IPS-18c (cell line): ENCODE measurements at regions not wholly inside any gene's neighbourhood (a gene's known extent, or its start where the extent isn't known, plus 50 kb on each side); places are given as distances from the start of the nearest gene placed in this dataset.
"Not testable (repeated sequence)": the region's sequence is repeated elsewhere in the genome, so short reads cannot be mapped to it uniquely, and the experiment has no call there.

Experiments
- H3K4me3 ChIP-seq: 2 replicates; pipeline ENCODE4 v1.7.0; 2013; ENCODE audit warnings: low read depth, mild to moderate bottlenecking, low read length, moderate library complexity; ENCODE audit not compliant: insufficient read depth
- H3K9me3 ChIP-seq: one replicate; pipeline ENCODE4 v1.6.1; 2013; ENCODE audit warnings: mild to moderate bottlenecking, low read length, moderate library complexity; ENCODE audit not compliant: control insufficient read depth, insufficient read depth

DNA sequence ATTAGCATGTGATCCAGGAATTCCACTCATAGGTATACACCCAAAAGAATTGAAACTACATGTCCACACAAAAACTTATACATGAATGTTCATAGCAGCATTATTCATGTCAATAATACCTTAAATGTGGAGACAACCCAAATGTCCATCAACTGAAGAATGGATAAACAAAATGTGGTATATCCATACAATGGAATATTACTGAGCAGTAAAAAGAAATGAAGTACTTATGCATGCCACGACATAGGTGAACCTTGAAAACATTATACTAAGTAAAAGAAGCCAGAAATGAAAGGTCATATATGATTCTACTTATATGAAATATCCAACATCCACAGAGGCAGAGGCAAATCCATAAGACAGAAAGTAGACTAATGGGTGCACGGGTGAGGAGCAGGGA is 159.9 kb downstream of the UNC5CL start:
- H3K4me3 ChIP-seq, result no peak overlapping the region

DNA sequence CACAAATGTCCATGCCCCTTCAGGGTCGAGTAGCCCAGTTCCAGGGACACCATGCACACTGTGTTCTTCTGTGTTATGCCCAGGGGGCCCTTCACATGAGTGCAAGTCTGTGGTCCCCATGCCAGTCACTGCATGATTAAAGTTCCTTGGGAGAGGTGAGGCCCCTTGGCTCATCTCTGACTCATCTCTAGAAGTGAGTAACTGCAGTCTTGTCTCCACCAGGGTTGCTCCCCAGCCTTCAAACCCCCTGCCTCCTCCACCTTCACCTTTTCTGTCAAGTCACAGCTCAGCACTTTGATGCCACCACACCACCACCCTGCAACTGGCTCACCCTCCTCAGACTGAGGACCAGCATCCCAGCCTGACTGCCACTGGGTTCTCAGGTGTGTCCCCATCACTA is 161.7 kb downstream of the UNC5CL start:
- no peak overlapping the region for H3K4me3 ChIP-seq
- H3K9me3 ChIP-seq, result no peaks in the 10 kb centered on the region

More for the DNA sequence above, 159.9 kb downstream of the UNC5CL start:
- H3K9me3 ChIP-seq, result no peaks in the 10 kb centered on the region

DNA sequence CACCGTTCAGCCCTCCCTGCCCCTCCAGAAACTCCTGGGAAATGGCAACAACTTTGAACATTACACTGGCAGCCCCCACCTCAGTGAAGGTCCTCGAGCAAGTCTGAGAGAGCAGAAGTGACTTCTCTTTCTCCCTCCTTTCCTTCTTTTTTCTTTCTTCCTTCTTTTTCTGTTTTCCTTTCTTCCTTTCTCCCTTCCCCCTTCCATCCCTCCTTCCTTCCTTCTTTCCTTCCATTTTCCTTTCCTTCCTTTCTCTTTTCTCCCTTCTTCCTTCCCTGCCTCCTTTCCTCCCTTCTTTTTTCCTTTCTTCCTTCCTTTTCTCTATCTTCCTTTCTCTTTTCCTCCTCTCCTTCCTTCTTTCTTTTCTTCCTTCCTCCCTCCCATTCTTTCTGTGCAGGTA is 162.7 kb downstream of the UNC5CL start:
- H3K4me3 ChIP-seq, result no peak overlapping the region
- no peaks in the 10 kb centered on the region for H3K9me3 ChIP-seq

DNA sequence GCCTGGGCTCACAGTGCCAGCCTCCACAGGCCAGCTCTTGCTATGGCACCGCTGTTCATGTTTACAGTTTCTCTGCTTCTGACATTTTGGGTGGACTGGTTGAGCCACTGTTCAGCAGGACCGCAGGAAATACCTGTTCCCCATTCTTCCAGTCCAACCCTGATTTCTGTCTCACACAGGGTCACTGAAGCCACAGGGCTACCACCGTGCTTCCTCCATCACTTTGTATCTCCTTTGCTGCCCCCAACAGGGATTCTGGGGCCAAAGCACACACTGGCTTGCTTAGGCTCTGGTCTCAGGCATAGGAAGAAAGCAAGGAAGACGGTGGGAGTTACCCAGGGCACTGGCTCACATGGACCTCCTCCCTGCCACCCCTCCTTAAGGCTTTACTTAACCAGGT is 164.5 kb downstream of the UNC5CL start:
- Histone ChIP-seq H3K4me3 (no peak overlapping the region), H3K9me3 (no peaks in the 10 kb centered on the region)

DNA sequence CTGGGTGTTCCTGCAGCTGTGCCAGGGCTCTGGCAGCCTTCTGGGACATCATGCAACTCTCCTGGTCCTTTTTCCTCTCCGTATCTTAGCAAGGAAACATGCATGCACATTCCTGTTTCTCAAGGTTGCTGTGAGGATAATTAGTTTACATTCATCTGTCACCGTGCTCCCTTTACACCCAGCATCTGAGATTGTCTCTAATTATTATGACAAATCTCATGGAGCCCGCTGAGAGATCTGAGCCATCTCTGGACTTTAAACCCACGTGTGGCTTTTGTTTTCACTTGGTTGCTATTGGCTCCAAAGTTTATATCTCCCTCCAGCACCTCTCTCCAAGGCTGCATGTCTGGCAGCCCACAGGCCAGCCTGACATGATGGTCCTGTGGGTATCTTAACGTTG is 167.6 kb downstream of the UNC5CL start:
- no peaks in the 10 kb centered on the region for H3K9me3 ChIP-seq
- H3K4me3 ChIP-seq, result no peak overlapping the region

DNA sequence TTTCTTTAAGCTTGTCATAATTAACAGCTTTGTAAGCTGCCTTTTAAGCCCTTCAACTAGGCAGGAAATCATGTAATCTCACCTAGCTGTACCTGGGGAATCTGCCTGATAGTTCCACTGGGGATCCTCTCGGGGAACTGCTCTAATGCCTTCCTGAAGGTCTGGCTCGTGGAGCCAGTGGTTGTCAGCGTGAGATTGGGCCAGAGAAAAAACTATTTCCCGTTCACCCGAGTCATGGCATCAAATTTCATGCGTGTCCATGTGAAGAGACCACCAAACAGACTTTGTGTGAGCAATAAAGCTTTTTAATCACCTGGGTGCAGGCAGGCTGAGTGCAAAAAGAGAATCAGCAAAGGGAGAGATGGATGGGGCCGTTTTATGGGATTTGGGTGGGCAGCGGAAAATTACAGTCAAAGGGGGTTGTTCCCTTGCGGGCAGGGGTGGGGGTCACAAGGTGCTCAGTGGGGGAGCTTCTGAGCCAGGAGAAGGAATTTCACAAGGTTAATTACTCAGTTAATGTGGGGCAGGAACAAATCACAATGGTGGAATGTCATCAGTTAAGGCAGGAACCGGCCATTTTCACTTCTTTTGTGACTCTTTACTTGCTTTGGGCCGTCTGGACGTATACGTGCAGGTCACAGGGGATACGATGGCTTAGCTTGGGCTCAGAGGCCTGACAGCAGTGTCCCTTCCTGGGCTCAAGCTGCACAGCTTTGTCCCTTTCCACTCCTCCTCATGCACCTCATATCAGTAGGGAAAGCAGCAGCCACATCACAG is 170.7 kb downstream of the UNC5CL start:
- H3K4me3 ChIP-seq, H3K9me3 ChIP-seq: not testable (repeated sequence)

DNA sequence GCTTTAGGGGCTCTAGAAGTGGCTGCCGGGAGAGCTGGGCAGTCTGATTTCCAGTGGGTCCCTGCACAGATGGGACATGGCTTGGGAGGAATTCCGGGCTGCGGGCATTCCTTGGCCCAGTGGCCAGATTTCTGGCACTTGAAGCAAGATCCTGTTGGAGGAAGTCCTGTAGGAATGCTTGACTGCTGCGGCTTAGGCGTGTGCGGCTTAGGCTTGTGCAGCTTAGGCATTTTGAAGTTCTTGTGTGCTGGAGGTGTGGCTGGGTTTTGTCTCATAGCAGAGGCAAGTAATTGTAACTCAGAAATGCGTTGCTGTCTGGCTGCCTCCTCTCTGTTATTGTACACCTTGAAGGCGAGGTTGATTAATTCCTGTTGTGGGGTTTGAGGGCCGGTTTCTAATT is 171.5 kb downstream of the UNC5CL start:
- H3K4me3 ChIP-seq, H3K9me3 ChIP-seq: not testable (repeated sequence)

DNA sequence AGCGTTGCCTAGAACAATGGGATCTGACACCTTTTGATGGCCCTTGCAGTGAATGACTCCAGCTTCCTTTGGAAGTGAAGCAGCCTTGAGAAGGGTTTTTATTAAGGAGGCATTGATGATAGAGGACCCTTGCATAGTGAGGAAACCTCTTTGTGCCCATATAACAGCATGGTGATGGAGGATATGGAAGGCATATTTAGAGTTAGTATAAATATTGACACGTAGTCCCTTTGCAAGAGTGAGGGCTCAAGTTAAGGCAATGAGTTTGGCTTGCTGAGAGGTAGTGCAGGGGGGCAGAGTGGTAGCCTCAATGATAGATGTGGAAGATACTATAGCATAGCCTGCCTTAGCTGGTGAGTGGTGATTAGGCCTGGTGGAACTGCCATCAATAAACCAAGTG is 173.8 kb downstream of the UNC5CL start:
- not testable (repeated sequence) for H3K9me3 ChIP-seq, H3K4me3 ChIP-seq

DNA sequence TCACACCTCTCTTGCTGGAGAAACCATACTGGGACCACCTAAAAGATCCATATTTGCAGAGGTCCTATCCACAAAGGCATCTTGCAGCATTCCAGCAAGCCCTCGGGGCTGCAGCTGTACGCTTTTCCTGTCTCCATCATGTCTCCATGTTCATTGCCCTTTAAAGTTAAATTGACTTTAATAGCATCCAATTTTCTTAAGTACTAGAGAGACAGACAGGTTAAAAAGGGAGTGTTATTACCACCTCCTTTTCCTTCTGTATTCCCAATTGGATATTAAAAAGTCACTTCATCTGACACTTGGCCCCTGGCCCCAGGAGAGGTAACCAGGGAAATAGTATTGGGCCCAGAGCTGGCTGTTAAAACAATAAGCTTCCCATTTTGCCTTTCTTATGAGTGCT is 178.6 kb downstream of the UNC5CL start:
- Histone ChIP-seq H3K4me3 (no peak overlapping the region), H3K9me3 (no peaks in the 10 kb centered on the region)

DNA sequence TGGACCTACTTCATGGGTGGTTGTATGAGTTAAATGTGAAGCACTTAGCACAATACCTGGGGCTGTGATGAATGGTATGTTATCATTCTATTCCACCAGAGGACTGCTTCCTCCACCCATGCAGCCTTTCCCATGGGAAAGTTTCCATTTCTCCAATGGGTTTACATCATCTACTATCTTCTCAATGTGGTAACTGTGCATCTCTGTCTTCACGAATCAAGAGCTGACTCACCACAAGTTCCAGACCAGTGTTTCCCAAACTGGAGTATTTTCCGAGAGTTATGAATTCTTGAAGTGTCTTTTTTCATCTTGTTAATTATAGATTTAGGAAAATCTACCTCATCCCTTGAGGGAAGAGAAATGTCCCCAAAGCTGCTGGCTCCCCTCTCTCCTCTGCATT is 182.8 kb downstream of the UNC5CL start:
- Histone ChIP-seq H3K9me3 (no peaks in the 10 kb centered on the region), H3K4me3 (no peak overlapping the region)

DNA sequence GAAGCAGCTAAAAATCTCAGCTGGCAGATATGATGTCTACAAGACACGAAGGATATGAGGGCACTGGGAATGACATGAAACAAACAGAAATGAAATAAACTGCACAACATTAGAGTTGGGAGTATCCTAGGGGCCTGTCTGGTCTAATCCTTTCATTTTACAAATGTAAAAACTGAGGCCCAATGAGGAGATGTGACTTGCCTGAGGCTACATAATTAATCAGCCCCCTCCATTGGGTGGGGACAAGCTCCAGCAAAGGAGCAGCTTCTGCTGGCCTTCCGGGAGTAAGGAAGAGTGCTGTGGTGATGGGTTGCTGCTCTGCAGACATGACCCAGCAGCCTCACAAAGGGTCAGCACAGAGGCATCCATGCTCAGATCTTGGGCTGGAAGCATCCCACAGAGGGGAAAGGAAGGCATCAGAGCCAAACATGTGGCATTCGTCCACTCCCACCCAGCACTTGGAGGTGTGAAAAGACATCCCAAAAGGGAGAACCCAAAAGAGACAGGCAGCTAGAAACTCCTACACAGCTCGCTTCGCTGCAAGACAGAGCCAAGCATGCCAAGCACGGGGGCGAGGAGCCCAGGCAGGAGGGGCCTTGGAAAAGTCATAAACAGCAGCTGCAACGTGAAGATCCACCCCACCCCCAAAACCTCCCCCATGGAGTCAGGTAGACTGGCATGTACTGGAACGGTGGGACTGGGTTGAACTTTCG is 183.7 kb downstream of the UNC5CL start:
- Histone ChIP-seq H3K4me3 (no peak overlapping the region), H3K9me3 (no peaks in the 10 kb centered on the region)

DNA sequence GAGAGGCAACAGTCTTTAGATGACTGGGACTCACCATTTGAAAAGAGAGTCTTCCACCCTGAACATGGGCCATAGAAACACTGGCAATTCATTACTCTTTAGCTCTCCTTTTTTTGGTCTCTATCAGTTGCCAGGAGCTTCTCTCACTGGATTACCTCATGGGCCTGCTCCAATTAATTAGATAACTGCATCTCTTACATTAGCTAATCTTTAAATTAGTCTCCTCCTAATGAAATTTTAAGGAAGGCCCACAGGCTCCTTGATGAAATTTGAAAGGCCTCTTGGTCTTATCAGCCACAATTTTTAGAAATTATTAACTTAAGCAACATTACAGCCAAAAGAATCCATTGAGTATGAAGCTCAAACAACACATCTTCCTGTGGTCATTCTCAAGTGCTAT is 184.4 kb downstream of the UNC5CL start:
- Histone ChIP-seq H3K9me3 (no peaks in the 10 kb centered on the region), H3K4me3 (no peak overlapping the region)

DNA sequence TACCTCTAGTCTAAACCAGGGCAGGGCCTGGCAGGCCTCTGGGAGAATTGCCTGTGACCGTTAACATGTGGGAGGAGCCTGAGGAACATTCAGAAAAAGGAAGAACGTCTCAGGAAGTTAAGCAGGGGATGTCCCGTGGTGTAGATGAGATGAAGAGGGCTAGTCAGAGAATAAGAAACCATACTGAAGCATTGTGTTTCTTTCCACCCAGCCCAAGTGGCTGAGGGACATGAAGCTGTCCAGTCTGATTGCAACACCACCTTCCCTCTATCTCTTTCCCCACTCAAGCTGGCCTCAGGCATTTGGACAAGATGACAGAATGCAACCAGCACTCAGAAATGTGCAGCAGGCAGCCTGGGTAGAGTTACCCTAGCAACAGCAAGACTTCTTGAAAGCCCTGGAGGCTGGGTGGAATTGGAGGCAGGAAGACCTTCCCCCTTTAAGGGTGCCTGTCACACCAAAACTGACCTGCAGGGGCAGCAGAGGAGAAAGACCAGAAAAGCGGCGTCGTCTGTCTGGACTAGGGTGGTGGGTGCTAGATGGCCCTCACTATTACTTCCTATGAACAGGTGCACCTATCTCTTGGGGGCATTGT is 186.1 kb downstream of the UNC5CL start:
- Histone ChIP-seq H3K9me3 (no peaks in the 10 kb centered on the region), H3K4me3 (no peak overlapping the region)

DNA sequence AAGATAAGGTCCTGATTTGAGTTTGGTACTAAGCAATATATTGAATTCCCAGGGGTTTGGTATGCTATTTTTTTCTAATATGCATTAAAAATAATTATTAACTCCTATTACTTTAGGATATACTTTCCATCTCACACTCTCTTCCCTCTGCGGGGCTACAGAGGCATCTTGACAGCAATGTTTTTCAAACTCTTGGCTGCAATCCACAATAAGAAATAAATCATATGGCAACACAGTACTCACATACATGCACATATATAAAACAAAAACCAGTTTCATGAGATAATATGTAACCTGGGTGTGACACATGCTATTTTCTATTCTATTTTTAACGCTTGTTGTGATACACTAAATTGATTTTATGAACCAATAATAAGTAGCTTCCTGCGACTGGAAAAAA is 189.5 kb downstream of the UNC5CL start:
- Histone ChIP-seq H3K4me3 (no peak overlapping the region), H3K9me3 (no peaks in the 10 kb centered on the region)

DNA sequence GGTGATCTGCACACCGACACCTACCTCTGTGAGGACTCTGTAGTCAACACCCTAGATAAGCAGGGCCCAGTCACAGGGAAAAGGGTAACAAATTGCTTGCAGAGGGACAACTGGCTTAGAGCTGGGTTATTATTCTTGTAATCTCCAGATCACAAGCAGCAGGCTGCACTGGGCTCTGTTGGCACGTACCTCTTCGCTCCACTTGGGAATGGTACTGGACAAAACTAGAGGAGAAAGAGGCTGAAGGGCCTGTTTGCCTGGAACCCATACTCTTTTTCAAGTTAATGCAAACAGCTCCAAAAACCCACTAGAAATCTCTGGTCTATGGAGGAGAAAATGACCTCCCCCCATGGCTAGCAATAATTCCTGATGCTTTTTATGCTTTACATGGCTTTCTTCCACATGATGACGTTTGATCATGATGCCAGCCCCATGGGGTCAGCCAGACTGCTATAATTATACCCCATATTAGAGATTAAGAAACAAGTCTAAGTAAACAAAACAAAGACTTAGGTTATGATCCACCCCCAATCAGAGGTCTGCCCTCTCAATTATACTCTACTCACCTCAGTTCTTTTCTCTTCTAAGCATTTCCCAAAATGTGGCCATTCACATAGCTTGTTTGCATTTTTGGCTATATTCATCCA is 190.0 kb downstream of the UNC5CL start:
- no peak overlapping the region for H3K4me3 ChIP-seq
- no peaks in the 10 kb centered on the region for H3K9me3 ChIP-seq

DNA sequence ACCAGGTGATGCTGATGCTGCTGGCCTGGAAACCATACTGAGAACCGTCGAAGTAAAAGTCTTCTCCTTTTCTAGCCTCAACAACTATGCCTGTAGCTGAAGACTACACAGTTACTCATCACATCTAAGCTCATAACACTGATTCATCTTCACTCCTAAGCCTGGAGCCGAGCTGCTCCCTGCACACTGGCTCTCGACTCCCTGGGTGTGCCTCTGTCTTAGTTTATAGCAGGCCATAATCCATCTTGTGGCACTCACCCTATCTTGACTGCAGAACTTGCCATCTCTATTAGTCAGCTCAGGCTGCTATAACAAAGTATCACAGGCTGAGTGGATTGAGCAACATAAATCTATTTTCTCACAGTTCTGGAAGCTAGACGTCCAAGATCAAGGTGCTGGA is 191.0 kb downstream of the UNC5CL start:
- H3K9me3 ChIP-seq, result no peaks in the 10 kb centered on the region
- no peak overlapping the region for H3K4me3 ChIP-seq

DNA sequence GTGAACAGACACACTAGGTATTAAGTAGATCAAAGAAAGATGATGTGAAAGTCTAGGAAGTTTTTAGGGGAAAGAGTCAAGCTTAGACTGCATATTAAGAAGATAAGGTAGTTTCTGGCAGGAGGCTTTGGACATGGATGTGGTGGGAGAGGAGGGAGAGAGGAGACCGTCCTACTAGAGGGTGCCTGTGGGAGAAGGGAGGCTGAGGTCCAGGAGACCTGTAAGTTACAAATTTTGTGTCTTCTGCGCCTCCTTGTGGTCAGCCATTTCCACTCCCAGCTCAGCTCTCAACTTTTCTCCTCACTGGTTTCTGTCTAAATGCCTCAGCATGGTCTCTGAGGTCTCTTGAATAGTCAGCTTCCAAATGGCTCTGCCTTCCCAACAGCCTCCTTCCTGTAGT is 193.5 kb downstream of the UNC5CL start:
- Histone ChIP-seq H3K4me3 (no peak overlapping the region), H3K9me3 (no peaks in the 10 kb centered on the region)

DNA sequence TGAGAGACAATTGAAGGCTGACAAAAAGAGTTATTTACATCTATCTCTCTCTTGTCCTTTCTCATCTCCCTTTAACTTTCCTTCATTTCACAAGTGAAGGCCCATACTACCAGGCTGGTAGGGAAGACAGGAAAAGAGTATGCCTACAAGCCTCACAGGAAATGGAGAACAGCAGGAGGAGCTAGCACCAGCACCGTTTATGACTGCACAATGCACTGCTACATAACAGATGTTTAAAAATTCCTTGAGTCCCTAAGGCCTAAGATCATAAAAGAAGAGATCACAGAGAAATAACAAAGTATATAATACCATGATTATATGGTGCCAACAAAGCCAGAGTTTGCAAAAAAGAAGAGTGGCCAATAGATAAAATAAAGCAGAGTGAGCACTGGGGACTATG is 194.8 kb downstream of the UNC5CL start:
- Histone ChIP-seq H3K9me3 (no peaks in the 10 kb centered on the region), H3K4me3 (no peak overlapping the region)
